ENCODE measurements at regions not wholly inside any gene's neighbourhood (a gene's known extent, or its start where the extent isn't known, plus 50 kb on each side); places are given as distances from the start of the nearest gene placed in this dataset.
"Not testable (repeated sequence)": the region's sequence is repeated elsewhere in the genome, so short reads cannot be mapped to it uniquely, and the experiment has no call there.

GRCh38 chr5:176042020-176042658, 74.0 kb upstream of the THOC3 start:
- DNase-seq; H3K4me3 ChIP-seq (ENCODE audit: insufficient read depth, low read depth, low read length): not testable (repeated sequence)

DNA sequence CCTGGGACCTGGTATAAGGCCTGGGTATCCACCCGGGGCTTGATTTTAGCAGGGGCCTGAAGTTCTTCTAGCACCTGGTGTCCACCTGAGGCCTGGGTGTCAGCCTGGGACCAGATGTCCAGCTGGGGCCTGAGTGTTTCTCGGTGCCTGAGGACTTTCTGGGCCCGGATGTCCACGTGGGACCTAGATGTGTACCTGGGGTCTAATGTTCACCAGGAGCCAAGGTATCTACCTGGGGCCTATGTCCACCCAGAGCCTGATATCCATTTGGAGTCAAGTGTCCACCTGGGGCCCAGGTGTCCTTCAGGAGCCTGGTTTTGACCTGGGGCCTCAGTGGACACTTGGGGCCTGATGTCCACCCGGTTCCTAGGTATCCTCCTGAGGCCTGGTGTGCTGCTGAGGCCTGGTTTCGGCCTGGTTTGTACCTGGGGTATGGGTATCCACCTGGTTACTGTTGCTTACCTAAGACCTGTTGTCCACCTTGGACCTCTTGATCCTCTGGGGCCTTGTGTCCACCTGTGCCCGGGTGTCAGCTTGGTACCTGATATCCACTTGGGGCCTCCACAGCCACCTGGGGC, 75.2 kb upstream of the THOC3 start:
- DNase-seq; H3K36me3 ChIP-seq (replicated peaks; ENCODE audit: control insufficient read depth, insufficient read depth, low read length); H3K27me3 ChIP-seq (ENCODE audit: control insufficient read depth, insufficient read depth, low read length); H3K4me3 ChIP-seq (ENCODE audit: insufficient read depth, low read depth, low read length): not testable (repeated sequence)

More at GRCh38 chr5:176042020-176042658, 74.0 kb upstream of the THOC3 start:
- not testable (repeated sequence) for H3K36me3 ChIP-seq (replicated peaks; ENCODE audit: control insufficient read depth, insufficient read depth, low read length); H3K27me3 ChIP-seq (ENCODE audit: control insufficient read depth, insufficient read depth, low read length)

GRCh38 chr5:176043986-176044385, 75.9 kb upstream of the THOC3 start:
- not testable (repeated sequence) for H3K4me3 ChIP-seq (ENCODE audit: insufficient read depth, low read depth, low read length); H3K36me3 ChIP-seq (replicated peaks; ENCODE audit: control insufficient read depth, insufficient read depth, low read length); DNase-seq

GRCh38 chr5:176044431-176044830, 76.3 kb upstream of the THOC3 start:
- DNase-seq; H3K36me3 ChIP-seq (replicated peaks; ENCODE audit: control insufficient read depth, insufficient read depth, low read length); H3K27me3 ChIP-seq (ENCODE audit: control insufficient read depth, insufficient read depth, low read length); H3K4me3 ChIP-seq (ENCODE audit: insufficient read depth, low read depth, low read length): not testable (repeated sequence)

More at GRCh38 chr5:176043986-176044385, 75.9 kb upstream of the THOC3 start:
- not testable (repeated sequence) for H3K27me3 ChIP-seq (ENCODE audit: control insufficient read depth, insufficient read depth, low read length)

- DNase-seq; H3K4me3 ChIP-seq (ENCODE audit: insufficient read depth, low read depth, low read length); H3K36me3 ChIP-seq (replicated peaks; ENCODE audit: control insufficient read depth, insufficient read depth, low read length); H3K27me3 ChIP-seq (ENCODE audit: control insufficient read depth, insufficient read depth, low read length): not testable (repeated sequence)
Measured at GRCh38 chr5:176045442-176045841, 77.3 kb upstream of the THOC3 start.

- H3K27me3 ChIP-seq (ENCODE audit: control insufficient read depth, insufficient read depth, low read length); DNase-seq; H3K36me3 ChIP-seq (replicated peaks; ENCODE audit: control insufficient read depth, insufficient read depth, low read length); H3K4me3 ChIP-seq (ENCODE audit: insufficient read depth, low read depth, low read length): not testable (repeated sequence)
Measured at GRCh38 chr5:176048671-176049070, 80.6 kb upstream of the THOC3 start.

GRCh38 chr5:176060472-176061268, 92.6 kb upstream of the THOC3 start:
- H3K36me3 ChIP-seq (replicated peaks; ENCODE audit: control insufficient read depth, insufficient read depth, low read length); H3K27me3 ChIP-seq (ENCODE audit: control insufficient read depth, insufficient read depth, low read length); H3K4me3 ChIP-seq (ENCODE audit: insufficient read depth, low read depth, low read length); DNase-seq: not testable (repeated sequence)

DNA sequence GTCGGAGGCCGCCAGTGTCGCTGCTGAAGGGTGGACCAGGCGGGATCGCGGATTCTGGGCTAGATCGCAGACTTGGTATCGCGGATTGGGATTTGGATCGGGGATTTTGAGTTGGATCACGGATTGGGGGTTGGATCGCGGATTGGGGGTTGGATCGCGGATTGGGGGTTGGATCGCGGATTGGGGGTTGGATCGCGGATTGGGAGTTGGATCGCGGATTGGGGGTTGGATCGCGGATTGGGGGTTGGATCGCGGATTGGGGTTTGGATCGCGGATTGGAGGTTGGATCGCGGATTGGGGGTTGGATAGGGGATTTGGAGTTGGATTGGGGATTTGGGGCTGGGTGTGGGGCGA, 93.1 kb upstream of the THOC3 start:
- DNase-seq; H3K36me3 ChIP-seq (replicated peaks; ENCODE audit: control insufficient read depth, insufficient read depth, low read length); H3K4me3 ChIP-seq (ENCODE audit: insufficient read depth, low read depth, low read length); H3K27me3 ChIP-seq (ENCODE audit: control insufficient read depth, insufficient read depth, low read length): not testable (repeated sequence)

DNA sequence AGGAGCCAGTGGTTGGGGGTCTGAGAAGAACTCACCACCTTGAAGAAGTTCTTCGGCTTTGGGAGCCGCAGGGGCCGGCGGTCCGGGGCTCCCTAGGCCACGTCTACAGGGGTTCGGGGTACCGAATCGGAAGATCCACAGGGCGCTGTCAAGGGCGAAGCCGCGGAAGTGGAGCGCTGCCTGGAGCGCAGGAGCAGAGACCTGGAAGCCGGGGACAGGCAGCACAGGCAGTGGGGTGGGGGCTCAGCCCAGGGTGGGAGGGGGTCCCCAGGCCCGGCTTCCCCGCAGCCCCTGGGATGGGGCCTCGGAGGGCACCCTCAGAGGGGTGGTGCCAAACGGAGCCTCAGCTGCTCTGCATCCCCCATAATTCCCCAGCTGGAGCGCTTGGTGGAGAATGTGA, 93.5 kb upstream of the THOC3 start:
- H3K4me3 ChIP-seq (ENCODE audit: insufficient read depth, low read depth, low read length); DNase-seq; H3K36me3 ChIP-seq (replicated peaks; ENCODE audit: control insufficient read depth, insufficient read depth, low read length); H3K27me3 ChIP-seq (ENCODE audit: control insufficient read depth, insufficient read depth, low read length): not testable (repeated sequence)

- H3K27me3 ChIP-seq (ENCODE audit: control insufficient read depth, insufficient read depth, low read length); DNase-seq; H3K36me3 ChIP-seq (replicated peaks; ENCODE audit: control insufficient read depth, insufficient read depth, low read length); H3K4me3 ChIP-seq (ENCODE audit: insufficient read depth, low read depth, low read length): not testable (repeated sequence)
Measured at GRCh38 chr5:176066262-176066945, 98.3 kb upstream of the THOC3 start.

DNA sequence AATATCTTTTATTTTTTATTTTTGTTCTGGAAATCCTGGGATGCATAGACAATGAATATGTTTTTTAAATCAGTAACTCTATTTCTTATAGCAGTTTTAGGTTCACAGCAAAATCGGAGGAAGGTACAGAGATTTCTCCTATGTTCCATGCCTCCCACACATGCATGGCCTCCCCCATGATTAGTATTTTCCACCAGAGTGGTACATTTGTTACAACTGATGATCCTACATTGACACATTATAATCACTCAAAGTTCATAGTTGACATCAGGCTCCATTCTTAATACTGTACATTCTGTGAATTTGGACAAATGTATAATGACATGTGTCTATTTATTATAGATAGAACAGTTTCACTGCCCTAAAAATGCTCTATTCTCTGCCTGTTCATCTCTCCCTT, 99.0 kb upstream of the THOC3 start:
- not testable (repeated sequence) for H3K27me3 ChIP-seq (ENCODE audit: control insufficient read depth, insufficient read depth, low read length); DNase-seq; H3K36me3 ChIP-seq (replicated peaks; ENCODE audit: control insufficient read depth, insufficient read depth, low read length); H3K4me3 ChIP-seq (ENCODE audit: insufficient read depth, low read depth, low read length)

DNA sequence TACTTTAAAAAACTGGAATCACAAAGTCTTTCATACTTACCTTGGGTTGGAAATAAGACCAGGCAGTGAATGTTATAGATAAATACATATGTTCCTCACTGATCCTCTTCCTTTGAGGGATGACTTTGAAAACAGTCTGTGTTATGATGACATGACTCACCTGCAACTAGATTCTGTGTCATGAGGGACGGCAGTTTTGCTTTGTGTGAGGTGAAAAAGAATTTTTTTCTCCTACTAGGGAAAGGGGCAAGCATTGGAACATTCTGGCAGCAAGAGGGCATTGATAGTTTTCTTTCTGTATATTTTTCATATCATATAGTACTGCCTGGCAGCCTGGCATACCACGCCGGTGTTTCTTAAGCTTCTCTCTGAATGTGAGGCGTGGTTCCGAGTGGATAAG, 99.8 kb upstream of the THOC3 start:
- not testable (repeated sequence) for DNase-seq; H3K27me3 ChIP-seq (ENCODE audit: control insufficient read depth, insufficient read depth, low read length); H3K36me3 ChIP-seq (replicated peaks; ENCODE audit: control insufficient read depth, insufficient read depth, low read length); H3K4me3 ChIP-seq (ENCODE audit: insufficient read depth, low read depth, low read length)

DNA sequence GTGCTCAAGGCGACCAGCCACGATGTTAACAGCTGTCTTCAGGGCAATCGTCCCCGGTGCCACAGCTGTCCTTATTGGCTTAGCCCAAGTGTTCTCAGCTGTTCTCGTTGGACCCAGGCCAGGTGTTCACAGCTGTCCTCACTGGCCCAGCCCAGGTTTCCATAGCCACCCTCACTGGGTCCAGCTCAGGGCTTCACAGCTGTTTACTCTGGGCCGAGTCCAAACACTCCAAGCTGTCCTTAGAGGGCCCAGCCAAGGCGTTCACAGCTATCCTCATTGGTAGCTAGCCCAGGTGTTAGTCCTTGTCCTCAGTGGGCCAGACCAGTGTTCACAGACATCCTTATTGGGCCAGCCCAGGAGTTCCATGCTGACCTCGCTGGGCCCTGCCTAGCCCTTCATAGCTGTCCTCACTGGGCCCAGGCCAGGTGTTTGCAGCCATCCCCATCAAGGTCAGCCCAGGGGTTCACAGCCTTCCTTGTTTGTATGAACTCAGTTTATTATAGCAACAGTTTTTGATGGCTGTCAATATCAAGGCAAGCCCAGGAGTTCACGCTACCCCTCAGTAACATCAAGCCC, 106.0 kb upstream of the THOC3 start:
- DNase-seq; H3K36me3 ChIP-seq (replicated peaks; ENCODE audit: control insufficient read depth, insufficient read depth, low read length); H3K4me3 ChIP-seq (ENCODE audit: insufficient read depth, low read depth, low read length); H3K27me3 ChIP-seq (ENCODE audit: control insufficient read depth, insufficient read depth, low read length): not testable (repeated sequence)

GRCh38 chr5:176083717-176084116, 115.6 kb upstream of the THOC3 start:
- not testable (repeated sequence) for H3K27me3 ChIP-seq (ENCODE audit: control insufficient read depth, insufficient read depth, low read length); H3K4me3 ChIP-seq (ENCODE audit: insufficient read depth, low read depth, low read length); DNase-seq; H3K36me3 ChIP-seq (replicated peaks; ENCODE audit: control insufficient read depth, insufficient read depth, low read length)
